Hematopoietic multipotent progenitor cell treated with erythropoietin and hydrocortisone succinate and interleukin-3 and kit ligand, for 17 days (in vitro differentiated cells): ENCODE measurements at regions not wholly inside any gene's neighbourhood (a gene's known extent, or its start where the extent isn't known, plus 50 kb on each side); places are given as distances from the start of the nearest gene placed in this dataset.
"Not testable (repeated sequence)": the region's sequence is repeated elsewhere in the genome, so short reads cannot be mapped to it uniquely, and the experiment has no call there.

Experiments used
- DNase-seq: peaks from one replicate; pipeline ENCODE4 v3.0.0-alpha.2; 2015; ENCODE audit warnings: low spot score

DNA sequence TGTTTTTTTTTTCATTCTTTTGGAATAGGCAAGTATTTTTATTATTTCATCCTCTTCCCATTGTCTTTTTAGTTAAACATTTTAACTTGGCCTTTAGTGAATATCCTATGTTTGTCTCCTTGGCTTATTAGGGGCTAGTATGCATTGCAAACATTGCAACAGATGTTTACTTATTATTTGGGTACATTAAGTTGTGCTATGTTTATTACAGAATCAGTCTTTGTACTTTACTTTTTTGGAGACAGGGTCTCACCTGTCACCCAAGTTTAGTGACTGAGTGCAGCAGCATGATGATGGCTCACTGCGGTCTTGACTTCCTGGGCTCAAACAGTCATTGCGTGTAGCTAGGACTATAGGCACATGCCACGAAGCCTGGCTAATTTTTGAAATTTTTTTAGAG is 51.1 kb upstream of the NUDT6 start:
- DNase-seq, result no peak

DNA sequence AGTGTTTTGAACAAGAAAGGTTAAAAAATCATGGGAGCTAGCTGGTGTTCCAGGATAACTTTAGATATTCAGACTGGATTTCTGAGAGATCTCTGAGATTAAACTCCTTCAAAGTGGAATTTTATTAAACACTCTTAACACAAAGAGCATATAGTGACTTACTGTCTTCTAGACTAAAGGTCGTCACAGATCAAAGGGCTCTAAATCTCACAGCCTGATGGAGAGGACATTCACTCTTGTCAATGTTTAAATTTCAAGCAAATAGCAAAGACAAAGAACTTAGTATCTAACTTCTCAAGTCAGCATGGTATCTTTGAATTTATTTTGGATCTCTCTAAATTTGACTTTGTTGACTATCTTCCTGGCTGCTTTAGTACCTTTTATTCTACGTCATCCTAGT is 53.7 kb upstream of the NUDT6 start:
- DNase-seq, result no peak

DNA sequence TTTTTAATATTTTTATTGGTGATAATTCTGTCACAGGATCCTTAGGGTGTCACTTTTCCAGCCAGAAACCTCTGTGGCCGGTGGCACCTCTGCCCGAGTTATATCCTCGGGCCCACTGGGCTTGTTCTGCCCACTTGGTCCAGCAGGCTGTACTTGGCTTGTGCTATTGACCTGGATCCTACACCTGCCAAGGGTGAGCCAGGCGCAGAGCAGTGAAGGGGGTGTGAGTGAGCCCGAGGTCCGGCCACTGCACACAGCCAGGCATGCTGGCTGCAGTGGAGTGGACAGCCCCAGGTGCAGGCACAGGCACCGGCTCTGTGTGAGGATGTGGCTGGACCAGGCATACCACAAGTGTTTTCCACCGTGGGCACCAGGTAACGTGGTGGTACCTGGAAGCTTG is 54.7 kb upstream of the NUDT6 start:
- no peak for DNase-seq

DNA sequence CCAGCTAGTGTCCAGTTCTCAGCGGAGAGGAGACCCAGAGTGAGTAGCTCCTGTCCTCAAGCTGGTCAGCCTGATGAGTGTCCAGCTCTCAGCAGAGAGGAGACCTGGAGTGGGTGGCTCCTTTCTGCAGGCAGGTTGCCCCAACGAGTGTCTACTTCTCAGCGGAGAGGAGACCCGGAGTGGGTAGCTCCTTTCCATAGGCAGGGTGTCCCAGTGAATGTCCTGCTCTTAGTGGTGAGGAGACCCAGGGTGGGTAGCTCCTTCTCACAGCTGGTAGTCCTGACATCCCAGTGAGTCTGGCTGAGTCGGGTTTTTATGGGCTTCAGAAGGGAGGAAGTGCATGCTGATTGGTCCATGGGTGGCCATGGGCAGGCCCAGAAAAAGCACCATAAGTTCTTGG is 55.7 kb upstream of the NUDT6 start:
- DNase-seq, result no peak

DNA sequence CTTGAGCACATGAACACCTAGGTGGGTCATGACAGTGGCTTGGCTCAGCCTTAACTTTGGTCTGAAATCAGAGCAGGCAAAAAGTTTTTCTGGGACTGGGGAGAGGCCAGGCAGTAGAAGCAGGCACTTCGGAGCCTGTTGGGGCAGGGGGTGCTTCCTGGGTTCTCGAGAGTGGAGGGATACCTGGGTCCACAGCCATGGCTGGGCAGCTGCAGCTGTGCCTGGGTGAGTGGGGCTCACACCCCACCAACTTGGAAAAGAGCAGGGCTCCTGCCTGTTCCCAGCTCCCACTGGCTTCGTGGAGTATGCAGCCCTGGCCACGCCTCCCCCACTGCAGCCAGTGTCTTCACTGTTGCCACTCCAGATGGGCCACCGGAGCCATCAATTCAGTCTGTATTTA is 56.4 kb upstream of the NUDT6 start:
- DNase-seq, result no peak

DNA sequence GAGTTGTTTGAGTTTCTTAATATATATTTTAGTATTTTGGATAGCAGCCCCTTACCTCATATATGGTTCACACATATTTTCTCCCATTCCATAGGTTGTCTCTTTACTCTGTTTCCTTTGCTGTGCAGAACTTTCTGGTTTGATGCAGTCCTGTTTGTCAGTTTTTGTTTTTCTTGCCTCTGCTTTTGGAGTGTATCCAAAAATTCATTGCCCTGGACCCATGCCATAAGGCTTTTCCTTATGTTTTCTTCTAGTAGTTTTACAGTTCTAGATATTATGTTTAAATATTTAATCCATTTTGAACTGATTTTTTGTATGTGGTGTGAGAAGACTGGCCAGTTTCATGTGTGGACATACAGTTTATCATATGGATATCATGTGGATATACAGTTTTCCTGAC is 58.5 kb upstream of the NUDT6 start:
- DNase-seq, result no peak

DNA sequence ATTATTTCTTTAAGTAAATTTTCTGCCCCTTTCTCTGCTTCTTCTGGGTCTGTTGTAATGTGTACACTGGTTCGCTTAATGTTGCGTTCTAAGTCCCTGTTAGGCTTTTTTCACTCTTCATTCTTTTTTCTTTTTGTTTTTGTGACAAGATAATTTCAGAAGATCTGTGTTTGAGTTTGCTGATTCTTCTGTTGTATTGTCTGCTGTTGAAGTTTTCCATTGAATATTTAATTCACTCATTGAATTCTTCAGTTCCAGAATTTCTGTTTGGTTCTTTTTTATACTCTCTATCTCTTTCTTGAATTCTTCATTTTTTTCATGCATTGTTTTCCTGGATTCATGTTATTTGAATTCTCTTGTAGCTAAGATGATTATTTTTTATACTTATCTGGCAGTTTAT is 66.3 kb upstream of the NUDT6 start:
- no peak for DNase-seq

DNA sequence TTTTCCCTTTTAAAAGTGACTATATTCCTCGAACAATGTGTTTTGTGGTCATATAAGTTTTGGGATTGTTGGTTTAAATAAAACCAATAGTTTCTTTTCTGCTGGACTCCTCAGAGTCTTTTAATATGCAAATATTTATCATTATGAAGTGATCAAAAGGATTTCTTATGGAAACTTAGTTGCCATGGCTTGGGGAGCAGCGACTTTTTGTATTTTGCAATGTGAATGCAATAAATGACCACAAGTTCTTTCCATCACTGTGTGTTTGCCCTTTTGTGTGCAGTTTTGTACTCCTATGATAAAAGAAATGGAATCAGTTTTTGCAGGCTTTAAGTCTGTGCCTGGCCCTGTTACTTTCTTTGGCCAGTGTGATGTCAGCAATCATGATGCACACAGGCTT is 68.5 kb upstream of the NUDT6 start:
- DNase-seq, result no peak

DNA sequence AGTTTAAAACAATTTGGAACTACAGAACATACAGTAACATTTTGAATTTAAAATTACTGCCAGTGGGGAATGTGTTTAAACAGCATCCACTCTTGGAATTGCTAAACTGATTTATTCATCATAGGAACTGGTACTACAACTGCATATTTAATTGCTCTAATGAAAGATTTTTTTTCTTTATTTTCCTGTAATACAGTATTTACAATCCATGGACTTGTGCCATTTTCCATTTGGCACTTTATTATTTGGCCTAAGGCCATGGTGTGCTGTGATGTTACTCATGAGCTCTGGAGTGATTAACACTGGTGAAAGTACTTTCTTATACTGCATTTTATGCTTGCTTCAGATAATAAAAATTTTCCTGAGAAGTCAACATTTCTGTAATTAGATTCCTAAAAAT is 69.7 kb upstream of the NUDT6 start:
- DNase-seq, result no peak

DNA sequence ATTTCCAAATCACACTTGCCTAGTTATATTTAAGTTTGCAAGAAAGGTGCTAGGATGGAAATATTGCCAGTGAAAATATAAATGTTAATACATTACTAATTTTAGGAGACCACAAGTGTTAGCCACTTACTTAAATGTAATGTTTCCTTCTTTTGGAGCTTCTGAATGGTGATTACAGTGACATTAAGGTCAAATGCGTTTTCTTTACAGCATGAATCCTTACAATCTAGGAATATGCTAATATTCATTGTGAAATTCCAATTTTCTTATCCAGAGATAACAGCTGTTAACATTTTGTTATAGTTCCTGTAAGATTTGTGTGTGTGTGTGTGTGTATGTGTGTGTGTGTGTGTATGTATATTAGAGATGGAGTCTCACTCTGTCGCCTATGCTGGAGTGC is 70.2 kb upstream of the NUDT6 start:
- no peak for DNase-seq

DNA sequence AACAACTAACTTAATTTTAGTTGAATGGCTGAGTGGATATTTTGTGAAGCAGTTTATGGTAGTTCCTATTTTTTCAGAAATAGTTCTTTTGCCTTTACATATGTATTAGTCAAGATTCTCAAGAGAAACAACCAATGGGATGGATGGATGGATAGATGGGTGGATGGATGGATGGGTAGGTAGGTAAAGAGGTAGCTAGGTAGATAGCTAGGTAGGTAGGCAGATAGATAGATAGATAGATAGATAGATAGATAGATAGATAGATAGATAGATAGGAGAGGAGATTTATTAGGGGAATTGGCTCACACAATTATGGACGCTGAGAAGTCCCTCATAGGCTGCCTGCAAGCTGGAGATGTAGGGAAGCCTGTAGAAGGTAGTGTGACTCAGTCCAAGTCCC is 74.0 kb upstream of the NUDT6 start:
- no peak for DNase-seq

DNA sequence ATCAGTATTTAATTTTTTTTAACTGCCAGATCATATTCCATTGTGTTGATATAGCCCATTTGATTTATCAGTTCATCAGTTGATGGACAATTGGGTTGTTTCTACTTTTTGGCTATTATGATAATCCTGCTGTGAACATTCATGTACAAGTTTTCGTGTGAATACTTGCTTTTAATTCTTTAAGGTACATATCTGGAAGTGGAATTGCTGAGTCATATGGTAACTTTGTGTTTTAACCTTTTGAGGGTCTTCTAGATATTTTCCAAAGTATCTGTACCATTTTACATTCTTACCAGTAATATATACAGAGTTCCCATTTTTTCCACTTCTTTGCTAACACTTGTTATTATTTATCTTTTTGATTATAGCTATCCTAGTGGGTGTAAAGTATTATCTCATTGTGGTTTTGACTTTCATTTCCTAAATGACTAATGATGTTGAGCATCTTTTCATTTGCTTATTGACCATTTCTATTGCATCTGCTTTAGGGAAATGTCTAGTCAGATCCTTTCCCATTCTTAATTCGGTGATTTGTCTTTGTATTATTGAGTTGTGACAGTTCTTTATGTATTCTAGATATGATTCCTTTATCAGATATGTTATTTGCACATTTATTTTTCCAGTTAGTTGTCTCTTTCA is 75.2 kb upstream of the NUDT6 start:
- no peak for DNase-seq

DNA sequence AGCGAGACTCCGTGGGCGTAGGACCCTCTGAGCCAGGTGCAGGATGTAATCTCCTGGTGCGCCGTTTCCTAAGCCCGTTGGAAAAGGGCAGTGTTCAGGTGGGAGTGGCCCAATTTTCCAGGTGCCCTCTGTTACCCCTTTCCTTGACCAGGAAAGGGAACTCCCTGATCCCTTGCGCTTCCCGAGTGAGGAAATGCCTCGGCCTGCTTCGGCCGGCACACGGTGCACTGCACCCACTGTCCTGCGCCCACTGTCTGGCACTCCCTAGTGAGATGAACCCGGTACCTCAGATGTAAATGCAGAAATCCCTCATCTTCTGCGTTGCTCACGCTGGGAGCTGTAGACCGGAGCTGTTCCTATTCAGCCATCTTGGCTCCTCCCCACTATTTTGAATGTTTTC is 81.7 kb upstream of the NUDT6 start:
- DNase-seq, result not testable (repeated sequence)

DNA sequence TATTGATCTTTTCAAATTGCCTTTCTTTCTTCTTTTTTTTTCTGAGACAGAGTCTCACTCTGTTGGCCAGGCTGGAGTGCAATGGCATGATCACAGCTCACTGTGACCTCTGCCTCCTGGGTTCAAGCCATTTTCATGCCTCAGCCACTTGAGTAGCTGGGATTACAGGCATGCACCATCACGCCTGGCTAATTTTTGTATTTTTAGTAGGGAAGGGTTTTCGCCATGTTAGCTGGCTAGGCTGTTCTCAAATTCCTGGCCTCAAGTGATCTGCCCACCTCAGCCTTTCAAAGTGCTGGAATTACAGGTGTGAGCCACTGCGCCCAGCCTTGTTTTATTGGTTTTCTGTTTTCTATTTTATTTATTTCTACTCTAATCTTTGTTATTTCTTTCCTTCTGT is 82.7 kb upstream of the NUDT6 start:
- not testable (repeated sequence) for DNase-seq

DNA sequence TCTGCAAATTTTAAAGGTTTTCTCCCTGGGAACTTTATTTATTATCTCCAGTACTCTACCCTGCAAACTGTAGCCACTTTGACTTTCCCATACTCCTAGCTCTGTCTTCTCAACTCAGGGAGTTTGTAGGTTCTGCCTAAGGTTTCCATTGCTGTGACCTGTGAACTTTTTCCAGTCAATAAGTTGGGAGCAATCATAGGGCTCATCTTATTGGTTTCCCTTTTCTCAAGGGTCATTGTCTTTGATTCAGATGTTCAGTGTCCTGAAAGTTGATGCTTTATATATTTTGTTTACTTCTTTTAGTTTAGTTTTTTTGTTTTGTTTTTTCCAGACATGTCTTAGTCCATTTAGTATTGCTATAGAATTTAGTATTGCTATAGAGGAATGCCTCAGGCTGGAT is 85.3 kb upstream of the NUDT6 start:
- DNase-seq, result no peak

DNA sequence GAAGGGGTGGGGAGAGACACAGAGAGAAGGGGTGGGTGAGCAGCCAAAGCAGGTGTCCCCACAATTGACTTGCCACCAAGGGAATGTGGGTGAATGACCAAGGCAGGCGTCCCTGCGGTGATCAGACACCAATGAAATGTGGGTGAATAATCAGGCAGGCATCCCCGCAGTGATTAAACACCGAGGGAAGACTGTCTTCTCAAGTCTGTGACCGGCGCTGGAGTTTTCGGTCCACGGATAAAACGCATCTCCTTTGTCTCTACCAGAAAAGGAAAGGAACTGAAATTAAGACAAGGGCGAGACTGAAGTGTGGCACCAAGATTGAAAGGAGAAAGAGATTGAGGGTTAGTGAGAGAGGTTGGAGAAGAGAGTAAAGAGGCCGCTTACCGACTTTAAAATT is 90.0 kb upstream of the NUDT6 start:
- not testable (repeated sequence) for DNase-seq

DNA sequence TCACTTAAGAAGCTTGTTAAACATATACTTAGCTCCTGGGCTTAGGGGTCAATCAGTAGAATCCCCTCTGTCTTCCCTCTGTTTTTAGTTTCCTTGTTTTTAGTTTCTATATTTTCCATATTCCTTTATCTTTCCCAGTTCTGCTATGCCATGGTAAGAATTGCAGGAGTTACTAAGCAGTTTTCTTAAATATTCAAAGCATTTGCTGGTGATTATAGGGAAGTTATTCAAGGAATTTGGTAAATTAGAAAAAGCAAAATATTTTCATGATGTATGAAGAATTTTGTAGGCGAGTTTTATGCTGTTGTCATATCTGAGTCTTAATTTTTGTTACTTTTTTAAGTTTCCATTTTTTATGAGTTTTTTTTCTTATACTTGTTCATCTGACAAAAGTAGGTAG is 91.6 kb upstream of the NUDT6 start:
- no peak for DNase-seq

DNA sequence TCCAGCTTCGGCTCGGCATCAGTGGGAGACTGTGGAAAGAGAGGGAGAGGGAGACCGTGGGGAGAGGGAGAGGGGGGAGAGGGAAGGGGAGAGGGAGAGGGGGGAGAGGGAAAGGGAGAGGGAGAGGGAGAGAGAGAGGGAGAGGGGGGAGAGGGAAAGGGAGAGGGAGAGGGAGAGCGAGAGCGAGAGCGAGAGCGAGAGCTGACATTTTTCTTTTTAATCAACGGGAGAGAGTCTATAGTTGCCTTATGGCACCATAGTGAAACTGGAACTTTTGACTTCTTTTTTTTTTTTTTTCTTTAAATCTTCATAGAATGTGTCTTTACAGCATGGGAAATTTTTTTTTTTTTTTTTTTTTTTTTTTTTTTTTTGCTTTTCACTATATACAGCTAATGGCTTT is 94.7 kb upstream of the NUDT6 start:
- DNase-seq, result no peak

DNA sequence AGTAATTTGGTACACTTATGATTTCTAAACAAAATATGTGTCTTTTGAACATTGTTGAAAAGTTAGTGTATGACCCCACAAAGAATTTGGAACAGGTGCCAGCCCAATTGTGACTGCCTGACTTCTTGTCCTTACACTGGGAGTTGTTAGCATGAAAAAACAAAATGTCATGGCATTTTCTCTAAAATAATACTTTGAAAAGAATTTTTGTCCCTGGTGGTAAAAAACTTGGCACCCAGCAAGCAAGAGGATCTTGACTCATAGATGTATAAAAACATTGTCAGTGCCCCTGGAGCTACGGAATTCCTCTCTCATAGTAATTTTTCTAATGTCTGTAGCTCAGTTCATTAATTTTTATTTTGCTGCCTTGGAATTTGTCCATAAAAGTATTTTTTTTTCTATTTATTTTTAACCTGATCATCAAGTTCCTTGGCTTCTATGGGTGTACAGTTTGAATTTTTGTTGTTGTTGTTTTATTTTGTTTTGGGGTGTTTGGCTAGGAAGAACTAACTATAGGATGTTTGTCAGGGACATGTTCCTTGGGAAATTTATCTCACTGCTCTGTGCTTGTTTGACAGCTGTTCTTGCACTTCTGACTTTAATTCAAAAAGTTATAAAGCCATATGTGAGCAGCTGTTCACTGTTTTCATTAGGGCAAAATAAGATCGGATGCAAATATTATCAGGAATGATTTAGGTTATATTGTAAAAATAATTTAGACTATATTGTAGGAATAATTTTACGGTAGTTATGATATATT is 95.4 kb upstream of the NUDT6 start:
- DNase-seq, result no peak

DNA sequence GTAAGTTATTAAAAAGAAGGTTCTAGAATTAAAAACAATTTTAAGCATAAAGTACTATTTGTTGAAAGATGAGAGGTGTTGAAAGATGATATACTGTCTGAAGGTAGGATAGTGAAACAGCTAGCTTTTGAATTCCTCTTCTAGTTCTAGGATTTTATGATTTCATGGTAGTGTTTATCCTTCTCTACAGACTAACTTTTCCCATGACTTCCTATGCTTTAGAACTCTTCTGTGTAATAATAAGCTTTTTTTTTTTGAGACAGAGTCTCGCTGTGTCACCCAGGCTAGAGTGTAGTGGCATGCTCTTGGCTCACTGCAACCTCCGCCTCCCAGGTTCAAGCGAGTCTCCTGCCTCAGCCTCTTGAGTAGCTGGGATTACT is 96.0 kb upstream of the NUDT6 start:
- no peak for DNase-seq

DNA sequence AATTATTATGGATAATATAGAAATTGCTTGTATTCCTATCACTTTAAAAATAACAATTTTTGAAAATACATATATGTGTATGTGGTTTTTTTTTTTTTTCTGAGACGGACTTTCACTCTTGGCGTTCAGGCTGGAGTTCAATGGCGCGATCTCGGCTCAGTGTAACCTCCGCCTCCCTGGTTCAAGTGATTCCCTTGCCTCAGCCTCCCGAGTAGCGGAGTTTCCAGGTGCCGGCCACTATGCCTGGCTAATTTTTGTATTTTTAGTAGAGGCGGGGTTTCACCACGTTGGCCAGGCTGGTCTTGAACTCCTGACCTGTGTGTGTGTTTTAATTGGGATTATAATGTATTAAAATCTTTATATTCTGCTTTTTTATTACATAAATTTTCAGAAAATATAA is 97.9 kb upstream of the NUDT6 start:
- no peak for DNase-seq

DNA sequence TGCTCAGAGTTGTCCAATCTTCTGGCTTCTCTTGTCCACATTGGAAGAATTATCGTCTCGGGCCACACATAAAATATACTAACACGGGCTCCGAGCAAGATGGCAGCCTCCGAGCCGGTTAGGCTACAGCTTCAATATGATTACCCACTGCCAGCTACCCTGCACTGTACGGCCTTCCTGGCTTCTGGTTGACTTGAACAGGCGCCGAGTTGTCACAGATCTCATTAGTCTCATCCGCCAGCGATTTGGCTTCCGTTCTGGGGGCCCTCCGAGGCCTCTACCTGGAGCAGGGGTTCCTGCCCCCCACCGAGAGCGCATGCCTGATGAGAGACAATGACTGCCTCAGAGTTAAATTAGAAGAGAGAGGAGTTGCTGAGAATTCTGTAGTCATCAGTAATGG is 101.2 kb upstream of the NUDT6 start:
- DNase-seq, result no peak

DNA sequence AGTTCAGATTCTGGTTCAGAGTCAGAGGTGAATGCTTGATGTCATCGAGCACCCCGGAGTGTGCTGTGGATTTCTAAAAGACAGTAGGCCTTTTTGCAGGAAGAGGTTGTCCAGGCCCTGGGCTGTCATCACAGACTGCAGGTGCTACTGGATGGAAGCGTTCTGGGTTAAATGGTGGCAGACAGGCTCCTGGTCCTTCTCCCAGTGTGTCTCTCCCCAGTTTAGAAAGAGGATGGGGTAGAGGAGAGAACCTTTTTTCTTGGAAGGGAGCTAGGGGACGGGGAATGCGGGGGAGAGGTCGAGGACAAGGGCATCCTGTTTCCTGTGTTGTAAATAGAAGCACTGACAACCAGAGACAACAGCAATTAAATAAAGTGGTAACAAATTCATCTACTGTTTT is 102.3 kb upstream of the NUDT6 start:
- no peak for DNase-seq

DNA sequence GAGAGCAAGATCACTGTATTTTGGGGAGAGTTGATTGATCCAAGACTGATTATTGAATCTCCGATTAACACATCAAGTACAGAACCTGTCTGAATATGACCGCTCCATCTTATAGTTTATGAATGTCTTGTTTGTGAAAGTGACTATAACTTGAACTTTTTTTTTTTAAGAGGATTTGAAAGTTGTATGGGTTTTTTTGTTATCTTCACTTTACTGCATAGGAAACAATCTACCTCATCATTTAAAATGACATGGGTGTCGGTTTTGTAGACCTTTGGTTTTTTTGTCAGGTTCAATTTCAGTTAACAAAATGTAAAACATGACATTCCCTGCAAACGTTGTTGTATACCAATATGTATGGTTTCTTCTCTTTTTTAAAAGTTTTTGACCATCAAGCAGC is 103.0 kb upstream of the NUDT6 start:
- DNase-seq, result no peak
